ENCODE measurements at regions not wholly inside any gene's neighbourhood (a gene's known extent, or its start where the extent isn't known, plus 50 kb on each side); places are given as distances from the start of the nearest gene placed in this dataset.

DNA sequence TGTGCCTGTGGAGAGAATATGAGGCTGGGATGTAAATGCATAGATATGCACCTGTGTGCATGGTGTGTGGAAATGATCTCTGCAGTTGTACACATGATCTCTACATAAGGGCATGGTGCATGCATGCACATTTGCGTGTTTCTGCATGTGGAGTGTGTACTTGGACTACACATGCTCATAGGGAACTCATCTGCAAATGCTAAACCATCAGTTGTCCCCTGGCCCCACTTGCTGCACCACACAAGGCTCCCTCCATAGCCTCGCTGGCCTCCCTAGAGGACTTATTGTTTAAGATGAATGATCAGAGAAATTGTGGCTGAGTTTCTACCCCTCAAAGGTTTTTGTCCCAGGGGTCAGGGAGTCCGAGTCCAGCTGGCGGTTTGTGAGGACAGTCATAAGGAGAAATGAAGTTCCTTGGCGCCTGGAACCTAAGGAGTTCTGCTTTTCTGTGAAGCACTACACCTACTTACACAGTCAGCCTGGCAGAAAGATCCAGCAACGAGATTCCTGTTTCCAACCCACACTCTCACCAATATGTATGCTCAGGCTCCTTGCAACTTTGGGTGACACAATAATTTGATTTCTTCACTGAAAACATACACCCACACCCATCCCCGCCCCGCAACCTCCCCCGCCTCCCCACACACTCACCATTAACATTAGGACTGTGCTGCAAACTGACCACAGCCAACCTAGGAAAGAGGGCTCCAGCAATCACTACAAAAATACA lies 79.9 kb upstream of the CPEB4 start:
- DNase-seq: no peak

DNA sequence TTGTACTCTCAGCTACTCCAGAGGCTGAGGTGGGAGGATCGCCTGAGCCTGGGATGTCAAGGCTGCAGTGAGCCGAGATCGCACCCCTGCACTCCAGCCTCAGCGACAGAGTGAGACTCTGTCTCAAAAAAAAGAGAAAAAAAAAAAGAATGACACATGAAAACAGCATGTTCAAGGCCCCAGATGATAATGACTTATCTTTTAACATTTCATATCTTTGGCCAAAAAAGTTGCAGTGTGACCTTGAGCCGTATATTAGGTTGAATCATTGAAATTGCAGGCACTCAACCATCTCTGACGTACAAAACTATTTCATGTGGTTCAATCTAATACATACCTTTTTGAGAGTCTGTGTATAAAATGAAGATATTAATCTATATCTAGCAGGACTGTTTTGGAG lies 79.1 kb upstream of the CPEB4 start:
- DNase-seq: no peak

DNA sequence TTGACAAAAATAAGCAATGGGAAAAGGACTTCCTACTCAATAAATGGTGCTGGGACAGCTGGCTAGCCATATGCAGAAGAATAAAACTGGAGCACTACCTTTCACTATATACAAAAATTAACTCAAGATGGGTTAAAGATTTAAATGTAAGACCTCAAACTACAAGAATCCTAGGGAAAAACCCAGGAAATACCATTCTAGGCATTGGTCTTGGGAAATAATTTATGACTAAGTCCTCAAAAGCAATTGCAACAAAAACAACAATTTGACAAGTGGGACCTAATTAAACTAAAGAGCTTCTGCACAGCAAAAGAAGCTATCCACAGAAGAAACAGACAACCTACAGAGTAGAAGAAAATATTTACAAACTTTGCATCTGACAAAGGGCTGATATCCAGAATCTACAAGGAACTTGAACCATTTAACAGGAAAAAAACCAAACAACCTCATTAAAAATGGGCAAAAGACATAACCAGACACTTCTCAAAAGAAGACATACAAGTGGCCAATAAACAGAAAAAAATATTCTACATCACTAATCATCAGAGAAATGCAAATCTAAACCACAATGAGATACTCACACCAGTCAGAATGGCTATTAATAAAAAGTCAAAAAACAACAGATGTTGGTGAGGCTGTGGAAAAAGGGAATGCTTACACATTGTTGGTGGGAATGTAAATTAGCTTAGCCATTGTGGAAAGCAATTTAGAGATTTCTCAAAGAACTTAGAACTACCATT lies 75.2 kb upstream of the CPEB4 start:
- no peak for DNase-seq

DNA sequence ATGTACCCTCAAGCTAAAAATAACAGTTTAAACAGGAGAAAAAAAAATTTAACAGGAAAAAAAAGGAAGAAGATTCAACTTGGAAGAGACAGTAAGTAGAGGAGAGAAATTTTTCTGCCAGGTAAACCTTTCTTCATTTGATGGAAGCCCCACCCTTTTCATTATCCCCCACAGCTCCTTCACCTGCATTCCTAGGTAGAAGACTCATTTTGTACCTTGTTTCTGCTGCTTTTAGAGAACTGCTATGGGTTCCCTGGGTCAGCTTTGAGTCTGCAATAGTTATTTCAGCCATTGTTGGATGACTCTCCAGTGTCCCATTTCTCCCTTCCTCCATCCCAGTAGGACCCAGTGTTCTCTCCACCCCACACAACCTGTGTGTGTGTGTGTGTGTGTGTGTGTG lies 74.1 kb upstream of the CPEB4 start:
- no peak for DNase-seq

DNA sequence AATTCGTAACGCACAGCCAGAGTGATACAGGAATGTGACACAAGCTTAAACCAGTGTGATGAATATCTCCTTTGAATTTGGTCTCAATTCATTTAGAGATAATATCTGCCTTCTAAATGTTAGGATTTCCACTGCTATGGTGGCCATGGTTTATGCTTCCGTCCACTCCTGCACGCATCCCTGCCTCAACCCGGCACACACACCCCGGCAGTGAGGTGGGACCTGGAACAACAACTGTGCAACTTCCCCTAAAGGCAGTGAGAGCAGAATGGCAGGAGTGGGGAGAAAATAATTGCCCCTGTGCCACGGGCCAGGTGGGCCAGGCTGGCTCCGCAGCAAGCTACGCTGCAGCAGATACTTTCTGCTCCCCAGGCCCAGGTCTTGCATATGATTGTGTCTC lies 72.6 kb upstream of the CPEB4 start:
- no peak for DNase-seq

DNA sequence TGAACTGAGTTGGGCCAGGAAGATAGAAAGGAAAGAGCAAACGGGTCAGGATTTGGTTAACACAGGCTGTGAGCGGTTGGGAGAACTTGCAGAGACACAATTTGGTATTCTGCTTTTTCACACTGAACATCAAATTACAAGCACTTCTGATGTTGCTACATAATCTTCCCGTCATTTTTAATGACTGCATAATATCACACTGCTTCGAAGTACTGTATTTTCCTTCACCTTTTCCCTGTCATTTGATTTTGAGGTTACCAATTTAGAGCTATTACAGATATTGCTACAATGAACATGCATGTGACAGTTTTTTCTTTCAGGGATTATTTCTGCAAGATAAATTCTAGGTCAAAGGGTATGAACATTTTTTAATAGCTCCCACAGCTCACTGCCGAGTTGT lies 71.4 kb upstream of the CPEB4 start:
- no peak for DNase-seq

DNA sequence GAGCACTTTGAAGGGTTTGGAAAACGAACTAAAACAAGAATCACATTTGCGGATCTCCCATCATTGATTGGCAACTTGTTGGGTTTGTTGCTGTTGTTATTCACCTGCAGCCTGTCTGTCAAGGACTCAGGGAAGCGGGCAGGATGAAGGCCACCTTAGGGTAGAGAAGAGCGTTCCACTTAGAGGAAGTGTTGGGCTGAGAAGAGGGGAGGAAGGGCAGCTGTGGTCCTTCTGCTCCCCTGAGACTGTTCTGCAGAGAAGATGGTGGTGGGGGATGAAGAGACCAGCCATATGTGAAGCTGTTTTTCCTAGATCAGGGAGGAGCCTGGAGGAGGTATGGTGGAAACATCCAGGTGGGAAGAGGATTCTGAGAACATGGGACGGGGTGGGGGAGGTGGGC lies 70.6 kb upstream of the CPEB4 start:
- no peak for DNase-seq

DNA sequence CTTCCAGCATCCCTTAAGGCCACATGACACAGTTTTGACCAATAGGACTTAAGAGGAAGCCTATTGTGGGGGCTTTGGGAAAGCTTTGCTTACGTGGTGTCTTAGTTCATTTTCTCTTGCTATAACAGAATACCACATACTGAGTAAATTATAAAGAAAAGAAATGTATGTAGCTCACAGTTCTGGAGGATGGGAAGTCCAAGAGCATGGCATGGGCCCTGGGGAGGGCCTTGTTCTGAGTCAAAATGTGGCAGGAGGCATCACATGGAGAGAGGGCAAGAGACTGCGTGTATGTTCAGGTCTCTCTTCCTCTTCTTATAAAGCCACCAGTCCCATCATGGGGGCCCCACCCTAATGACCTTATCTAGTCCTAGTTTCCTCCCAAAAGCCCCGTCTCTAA lies 68.6 kb upstream of the CPEB4 start:
- DNase-seq: no peak

DNA sequence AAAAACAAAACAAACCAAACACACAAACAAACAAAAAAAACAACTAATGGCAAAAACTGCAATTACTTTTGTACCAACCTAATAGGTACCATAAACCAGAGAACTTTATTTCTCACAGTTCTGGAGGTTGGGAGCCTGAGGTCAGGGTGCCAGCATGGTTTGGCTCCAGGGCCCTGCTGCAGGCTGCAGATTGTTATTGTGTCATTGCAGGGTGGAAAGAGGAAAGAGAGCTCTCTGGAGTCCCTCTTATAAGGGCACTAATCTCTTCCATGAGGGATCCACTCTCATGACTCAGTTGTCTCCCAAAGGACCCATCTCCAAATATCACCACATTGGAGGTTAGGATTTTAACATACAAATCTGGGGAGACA lies 64.9 kb upstream of the CPEB4 start:
- DNase-seq: no peak

DNA sequence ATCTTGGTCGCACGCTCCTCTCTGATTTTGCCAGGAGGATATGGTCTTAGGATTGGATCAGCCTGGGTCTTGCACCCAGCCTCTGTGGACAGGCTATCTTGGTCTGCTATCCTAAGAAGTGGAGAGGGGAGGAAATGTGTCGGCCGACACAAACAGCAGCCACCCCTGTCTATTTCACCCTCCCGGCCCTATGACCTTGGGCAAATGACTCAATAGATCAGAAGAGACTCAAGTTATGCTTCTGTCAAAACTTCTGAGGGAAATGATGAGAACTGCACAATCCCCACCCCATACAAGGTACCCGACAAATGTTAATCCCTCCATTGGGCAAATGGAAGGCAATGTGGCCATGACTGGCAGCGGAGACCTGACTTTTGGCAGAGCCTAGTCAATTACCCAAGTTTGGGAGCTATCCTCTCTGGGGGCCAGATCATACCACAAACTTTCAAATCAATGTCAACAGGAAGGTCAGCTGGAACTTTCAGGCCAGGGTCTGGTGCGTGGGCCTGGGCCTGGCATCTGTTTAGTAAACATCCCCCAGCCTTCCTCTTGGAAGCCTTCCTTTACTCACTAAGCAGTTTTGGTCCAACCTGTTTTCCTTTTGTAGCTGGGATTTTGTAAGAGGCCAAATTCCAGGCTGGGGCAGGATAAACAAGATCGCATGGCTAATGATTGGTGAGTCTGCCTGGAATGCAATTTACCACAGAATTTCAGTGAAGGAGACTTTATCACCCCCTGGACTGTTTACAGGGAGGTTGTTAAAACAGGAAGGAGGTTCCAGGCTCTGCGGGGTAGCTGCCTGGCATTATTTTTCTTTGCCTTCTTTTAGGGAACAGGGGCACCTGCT lies 64.2 kb upstream of the CPEB4 start:
- DNase-seq: no peak

DNA sequence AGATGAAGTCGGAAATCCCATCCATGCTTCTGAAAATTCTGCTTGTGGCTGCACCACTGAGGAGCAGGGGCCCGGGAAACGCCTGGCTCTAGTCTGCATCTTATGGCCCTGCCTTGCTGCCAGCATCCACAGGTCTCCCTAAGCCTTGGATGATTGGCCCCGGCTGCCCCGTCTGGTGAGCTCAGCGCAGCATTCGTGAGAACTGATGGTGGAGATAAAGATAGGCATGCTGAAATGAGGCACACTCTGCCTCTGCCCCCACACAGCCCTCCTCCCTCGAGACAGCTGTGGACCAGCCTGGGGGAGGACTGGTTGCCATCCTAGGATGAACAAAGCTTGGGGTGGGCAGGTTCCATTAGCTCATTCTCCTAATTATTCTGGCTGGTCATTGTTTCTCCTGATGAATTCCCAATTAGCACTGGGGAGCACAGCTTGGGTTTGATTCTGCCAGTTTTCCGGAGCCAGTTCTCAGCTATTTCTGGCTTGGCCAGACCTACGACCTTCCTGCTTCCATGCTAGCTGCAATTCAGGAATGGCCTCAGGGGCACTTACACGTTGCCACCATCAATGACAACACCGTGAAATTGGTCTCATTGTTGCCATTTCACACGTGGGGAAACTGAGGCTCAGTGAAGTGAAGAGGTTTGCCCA lies 62.8 kb upstream of the CPEB4 start:
- no peak for DNase-seq

DNA sequence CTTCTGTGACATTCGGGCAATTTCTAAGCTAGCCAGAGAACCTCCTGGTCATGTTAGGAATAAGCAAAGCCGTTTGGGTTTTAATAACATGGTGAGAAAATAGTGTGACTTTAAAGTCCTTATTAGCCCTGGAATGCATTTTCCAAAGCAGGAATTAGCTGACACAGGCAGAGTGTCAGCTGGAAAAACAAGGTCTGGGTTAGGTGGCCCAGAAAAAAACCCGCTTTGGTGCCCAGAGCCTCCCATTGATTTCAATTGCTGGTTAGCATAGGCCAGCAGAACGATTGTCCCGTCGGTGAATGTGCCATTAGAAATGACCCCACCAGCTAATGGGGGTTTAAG lies 62.1 kb upstream of the CPEB4 start:
- no peak for DNase-seq

DNA sequence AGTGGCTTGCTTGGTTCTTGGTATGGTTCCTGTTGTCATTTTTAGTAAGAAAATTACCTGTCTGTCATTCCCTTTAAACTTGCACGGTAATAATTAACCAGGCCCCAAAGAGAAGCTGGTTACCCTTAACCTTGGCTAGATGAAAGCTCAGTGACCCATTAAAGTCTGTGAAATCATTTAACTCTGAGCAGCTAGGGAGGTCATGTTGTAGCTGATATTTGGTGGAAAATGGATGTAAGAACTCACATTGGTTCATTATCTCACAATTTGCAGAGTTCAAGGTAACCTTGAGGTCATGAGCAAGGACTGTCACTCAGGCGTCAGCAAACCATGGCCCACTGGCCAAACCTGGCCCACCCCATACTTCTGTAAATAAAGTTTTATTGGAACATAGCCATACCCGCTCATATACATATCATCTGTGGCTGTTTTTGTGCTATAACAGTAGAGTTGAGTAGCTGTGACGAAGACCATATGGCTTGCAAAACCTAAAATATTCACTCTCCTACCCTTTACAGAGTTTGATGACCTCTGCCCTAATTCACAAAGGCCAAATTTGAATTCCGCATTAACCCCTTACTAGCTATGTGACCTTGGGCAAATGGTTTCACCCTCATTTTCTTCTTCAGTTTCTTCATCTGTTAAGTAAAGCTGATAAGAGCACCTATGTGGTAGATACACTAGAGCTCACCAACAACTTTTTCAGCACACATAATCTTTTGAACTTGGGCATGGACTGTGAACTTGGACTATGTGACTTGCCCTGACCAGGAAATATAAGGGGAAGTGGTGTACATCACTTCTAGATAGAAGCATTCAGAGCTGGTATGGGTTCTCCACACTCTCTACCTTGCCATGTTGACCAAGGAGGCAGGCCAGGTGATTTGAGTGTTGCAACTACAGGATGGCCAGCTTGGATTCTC lies 61.5 kb upstream of the CPEB4 start:
- no peak for DNase-seq

DNA sequence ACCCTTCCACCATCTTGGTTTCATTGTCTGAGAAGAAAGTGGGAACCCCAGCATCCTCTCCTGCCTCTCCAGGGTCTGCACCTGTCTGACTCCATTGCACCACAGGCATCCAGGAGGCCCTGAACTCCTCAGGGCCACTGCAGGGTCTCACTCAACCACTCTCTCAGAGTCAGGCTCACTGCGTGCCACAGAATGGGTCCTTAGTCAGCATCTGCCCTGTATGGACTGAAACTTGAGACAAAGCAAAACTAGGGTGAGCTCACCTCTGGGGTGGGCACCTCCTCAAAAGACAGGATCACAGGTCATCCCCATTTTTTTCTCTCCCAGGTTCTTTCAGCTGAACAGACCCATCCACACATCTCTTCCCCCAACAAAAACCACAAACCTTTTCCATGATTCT lies 59.2 kb upstream of the CPEB4 start:
- DNase-seq: no peak

DNA sequence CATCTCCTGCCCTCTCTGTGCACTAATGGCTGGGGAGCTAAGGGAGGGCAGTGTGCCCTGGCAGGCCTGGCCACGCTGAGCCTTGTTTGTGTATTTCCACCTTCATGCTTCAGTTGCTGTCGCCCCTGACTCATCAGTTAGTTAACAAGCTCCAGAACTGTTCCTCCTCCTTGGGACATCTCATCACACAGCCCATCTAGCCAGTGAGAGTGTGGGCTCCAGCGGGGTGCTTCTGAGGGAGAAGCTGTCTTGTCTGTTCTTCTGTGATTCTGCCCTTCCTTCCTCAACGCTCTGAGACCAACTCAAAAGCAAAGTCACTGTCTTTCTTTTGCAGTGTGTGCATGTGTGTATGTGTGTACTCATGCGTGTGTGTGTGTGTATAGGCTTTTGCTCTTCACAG lies 58.3 kb upstream of the CPEB4 start:
- DNase-seq: no peak

DNA sequence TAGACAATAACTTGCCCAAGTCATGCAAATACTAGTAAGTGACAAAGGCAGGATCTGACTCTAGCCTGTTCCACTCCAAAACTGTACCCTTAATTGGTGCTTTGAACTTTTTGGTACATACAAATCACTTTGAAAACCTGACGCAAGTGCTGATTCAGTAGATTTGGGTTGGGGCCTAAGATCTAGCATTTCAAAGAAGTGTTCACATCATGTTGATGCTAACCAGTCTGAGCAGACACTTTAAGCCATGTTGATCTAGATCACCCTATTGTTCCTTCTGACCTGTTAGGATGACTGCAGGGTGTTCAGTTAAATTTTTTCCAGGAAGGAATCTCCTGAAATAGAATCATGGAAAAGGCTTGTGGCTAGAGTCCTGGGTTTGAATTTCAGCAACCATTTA lies 57.7 kb upstream of the CPEB4 start:
- DNase-seq: no peak

DNA sequence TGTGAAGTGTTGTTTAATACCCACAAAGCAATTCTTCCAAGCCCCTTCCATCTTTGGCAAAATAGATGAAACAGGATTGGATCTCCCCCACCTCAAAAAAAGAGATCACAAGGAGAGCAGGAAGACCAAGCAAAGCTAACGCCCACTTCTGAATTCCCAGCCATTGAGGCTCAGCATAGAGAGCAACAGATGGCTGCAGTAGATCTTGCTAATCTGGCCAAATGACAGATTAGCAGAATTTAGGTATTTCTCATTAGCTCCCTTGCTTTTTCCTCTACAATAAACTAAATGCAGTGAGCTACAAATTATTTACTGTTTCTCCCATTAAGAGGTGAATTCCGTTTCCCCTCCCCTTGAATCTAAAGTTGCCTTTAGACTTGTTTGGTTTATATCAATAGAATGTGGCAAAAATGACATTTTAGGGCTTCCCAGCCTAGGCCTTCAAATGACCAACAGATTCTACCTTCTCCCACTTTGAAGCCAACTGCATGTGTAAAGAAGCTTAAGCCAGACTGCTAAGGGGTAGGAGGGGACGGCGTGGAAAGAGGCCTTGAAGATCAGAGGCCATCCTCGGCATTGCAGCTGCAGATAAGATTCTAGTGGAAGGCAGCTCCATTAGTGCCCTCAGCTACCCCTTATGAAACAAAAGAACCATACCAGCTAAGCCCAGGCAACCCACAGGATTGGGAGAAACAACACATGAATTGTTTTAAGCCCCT lies 56.8 kb upstream of the CPEB4 start:
- no peak for DNase-seq

DNA sequence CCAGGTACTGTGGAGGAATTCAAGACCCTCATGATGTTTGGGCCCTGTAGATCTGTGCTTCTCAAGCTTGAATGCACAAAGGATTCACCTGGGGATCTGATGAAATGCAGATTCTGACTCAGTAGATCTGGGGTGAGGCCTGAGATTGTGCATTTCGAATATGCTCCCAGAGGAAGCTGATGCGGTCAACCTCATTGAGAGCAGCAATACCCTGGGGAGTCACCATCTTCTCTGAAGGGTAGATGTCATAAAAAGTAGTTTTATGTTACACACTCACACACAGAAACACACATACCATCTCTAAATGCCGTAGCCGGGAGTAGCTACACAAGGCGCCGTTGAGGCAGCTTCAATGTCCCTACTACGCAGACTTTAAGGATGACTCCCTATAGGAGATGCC lies 55.8 kb upstream of the CPEB4 start:
- no peak for DNase-seq

DNA sequence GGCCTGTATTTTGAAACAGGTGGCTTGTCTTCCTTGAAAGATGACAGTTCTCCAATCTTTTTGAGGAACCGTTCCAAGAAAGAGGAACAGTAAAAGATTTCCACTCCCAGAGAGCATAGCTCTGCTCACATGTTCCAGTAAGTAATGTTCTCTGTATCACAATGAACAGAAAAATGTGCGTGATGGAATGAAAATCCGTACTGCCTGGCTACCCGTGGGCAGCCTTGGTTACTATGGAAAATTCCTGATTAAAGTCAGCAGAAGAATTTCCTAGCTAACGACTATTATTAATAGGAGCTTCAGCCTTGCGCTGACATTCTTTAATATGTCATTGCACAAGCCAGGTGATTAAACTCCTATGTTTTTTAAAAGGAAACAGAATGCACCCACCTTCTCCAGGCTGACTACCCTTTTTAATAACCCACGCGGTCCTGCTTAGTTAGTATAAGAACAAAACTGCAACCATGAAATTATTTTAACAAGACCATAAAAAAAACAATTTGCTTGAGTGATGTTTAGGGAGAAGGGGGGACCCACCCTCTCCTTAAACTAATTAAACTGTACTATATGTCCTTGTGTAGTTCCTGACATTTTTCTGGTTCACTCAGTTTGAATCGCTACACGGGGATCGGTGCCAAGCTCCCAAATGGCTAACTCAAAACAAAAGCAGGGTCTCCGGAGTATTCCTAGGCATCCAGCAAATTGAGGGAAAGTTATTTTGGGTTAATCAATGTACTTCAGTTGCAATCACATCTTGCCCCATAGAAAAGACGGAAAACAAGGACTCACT lies 54.8 kb upstream of the CPEB4 start:
- DNase-seq: no peak

DNA sequence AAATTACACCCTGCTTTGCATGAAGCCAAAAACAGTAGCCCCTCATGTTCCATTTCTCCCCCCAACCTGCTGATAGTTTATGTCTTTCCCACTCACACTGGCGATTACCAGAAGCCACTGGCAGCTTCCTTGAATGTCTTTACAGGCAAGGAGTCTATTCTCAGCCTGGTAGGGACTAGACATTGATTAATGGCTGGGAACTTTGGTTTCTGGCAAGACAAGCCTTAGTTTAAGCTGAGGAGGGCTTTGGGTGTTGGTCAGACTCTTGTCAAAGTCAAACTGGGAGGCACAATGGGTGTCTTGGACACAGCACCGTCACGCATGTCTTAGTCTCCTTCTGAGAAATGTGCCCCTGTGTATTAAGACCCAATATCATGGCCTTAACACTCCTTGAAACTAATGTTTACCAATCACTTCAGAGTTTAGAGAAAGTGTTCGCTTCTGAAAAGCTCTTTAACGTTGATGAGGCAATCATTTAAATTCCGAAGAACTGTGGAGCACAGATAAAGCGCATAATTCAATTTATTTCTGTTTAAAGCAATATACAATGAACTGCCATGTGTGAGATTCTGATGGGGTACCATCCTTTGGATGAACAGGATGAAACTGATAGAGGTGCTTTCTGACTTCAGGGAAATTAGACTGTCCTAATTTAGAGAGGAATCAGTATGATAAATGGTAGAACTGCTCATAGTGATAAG lies 53.9 kb upstream of the CPEB4 start:
- DNase-seq: no peak

Measured in NCI-H2107 (cell line).